Fibroblast of lung (primary cell): ENCODE measurements at regions not wholly inside any gene's neighbourhood (a gene's known extent, or its start where the extent isn't known, plus 50 kb on each side); places are given as distances from the start of the nearest gene placed in this dataset.

Experiments
- DNase-seq, 2 donors: peaks; one replicate each; pipeline versions ENCODE4 v3.0.0 to v3.0.0-alpha.2; 2010; ENCODE audit warnings: low read depth in 2 of 2
- H2AFZ ChIP-seq: 2 replicates; pipeline ENCODE4 v1.5.1; 2012; ENCODE audit warnings: low read length, control low read depth, inconsistent platforms
- H3K27ac ChIP-seq: 2 replicates; pipeline ENCODE4 v1.5.1; 2011; ENCODE audit warnings: low read length, control low read depth; ENCODE audit not compliant: insufficient read depth
- H3K27me3 ChIP-seq: 2 replicates; pipeline ENCODE4 v1.5.1; 2011; ENCODE audit warnings: mild to moderate bottlenecking, low read length; ENCODE audit not compliant: control insufficient read depth, insufficient read depth
- H3K36me3 ChIP-seq: 2 replicates; pipeline ENCODE4 v1.5.1; 2011; ENCODE audit warnings: low read length; ENCODE audit not compliant: control insufficient read depth, insufficient read depth
- H3K4me1 ChIP-seq: 2 replicates; pipeline ENCODE4 v1.5.1; 2011; ENCODE audit warnings: low read length; ENCODE audit not compliant: control insufficient read depth, insufficient read depth; ENCODE audit errors: extremely low read depth
- H3K4me2 ChIP-seq: 2 replicates; pipeline ENCODE4 v1.5.1; 2011; ENCODE audit warnings: low read length, control low read depth; ENCODE audit not compliant: insufficient read depth; ENCODE audit errors: extremely low read depth
- H3K4me3 ChIP-seq, 4 experiments: fragments of 200-600 bp in 1 of 4; sonication (generic) in 1 of 4; replicated peaks in 1 of 4; 2 replicates each; pipeline ENCODE4 v1.5.1; 2011 to 2016; ENCODE audit warnings: low read length in 4 of 4, low read depth in 3 of 4, mild to moderate bottlenecking in 3 of 4, control low read depth in 2 of 4, inconsistent platforms in 1 of 4, mixed read lengths in 1 of 4; ENCODE audit not compliant: insufficient read depth in 1 of 4; ENCODE audit errors: control extremely low read depth in 1 of 4
- H3K79me2 ChIP-seq: 2 replicates; pipeline ENCODE4 v1.5.1; 2012; ENCODE audit warnings: mild to moderate bottlenecking, low read length, inconsistent platforms; ENCODE audit not compliant: control insufficient read depth, insufficient read depth
- H3K9ac ChIP-seq: 2 replicates; pipeline ENCODE4 v1.5.1; 2011; ENCODE audit warnings: mild to moderate bottlenecking, low read length, control low read depth; ENCODE audit not compliant: insufficient read depth
- H3K9me3 ChIP-seq: 2 replicates; pipeline ENCODE4 v1.5.1; 2012; ENCODE audit warnings: low read depth, low read length; ENCODE audit not compliant: control insufficient read depth, insufficient read depth
- H4K20me1 ChIP-seq: 2 replicates; pipeline ENCODE4 v1.5.1; 2011; ENCODE audit warnings: low read length; ENCODE audit not compliant: control insufficient read depth, insufficient read depth; ENCODE audit errors: extremely low read depth
- EZH2 ChIP-seq: IDR thresholded peaks from 2 replicates; pipeline ENCODE4 v1.5.1; 2012; ENCODE audit warnings: low read length, control low read depth, mild to moderate bottlenecking; ENCODE audit errors: missing control alignments
- TF ChIP-seq, protein P1 (sequence below), 2 donors: IDR thresholded peaks in 1 of 2; conservative IDR thresholded peaks in 1 of 2; 1 replicate in 1 of 2; 2 replicates in 1 of 2; pipeline ENCODE4 v1.5.1; 2011 to 2012; ENCODE audit warnings: low read length in 2 of 2, control low read depth in 1 of 2, inconsistent platforms in 1 of 2, low read depth in 1 of 2, mild to moderate bottlenecking in 1 of 2

DNA sequence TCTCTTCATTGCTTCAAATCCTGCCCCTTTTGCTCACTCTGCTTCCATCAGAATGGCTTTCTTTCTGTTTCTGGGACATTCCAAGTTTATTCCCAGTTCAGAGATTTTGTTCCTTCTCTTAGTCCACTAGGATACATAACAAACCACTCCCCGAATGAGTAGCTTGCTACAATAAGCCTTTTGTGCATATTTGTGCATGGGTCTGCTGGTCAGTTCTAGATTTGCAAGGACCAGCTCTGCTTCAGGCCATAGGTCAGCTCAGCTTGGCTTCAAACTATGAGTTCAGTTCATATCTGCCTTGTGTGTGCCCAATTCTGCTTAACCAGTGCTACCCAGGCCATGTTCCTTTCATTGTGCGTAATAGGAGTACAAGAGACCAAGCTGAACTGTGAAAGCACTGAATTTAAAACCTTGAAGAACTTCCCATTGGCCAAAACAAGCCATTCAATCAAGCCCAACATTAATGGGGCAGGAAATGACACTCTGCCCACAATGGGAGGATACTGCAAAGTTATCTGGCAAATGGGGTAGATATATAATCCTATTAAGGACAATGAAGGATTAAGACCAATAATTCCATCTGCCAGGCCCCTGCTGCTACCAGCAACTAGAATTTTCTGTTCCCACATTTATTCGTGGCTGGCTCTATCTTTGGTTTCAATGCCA lies 328.8 kb downstream of the PRELID2 start:
- Histone ChIP-seq H3K36me3 (no peaks in the 10 kb centered on the region), H3K27ac (no peak overlapping the region), H3K4me3 (no peak overlapping the region), H3K9ac (no peak overlapping the region), H3K79me2 (no peaks in the 10 kb centered on the region), H3K4me2 (no peak overlapping the region), H3K9me3 (no peaks in the 10 kb centered on the region), H4K20me1 (no peaks in the 10 kb centered on the region), H3K27me3 (no peaks in the 10 kb centered on the region), H2AFZ (no peak overlapping the region), H3K4me1 (peaks cover 10% of the 10 kb centered on the region)
- DNase-seq = no peak
- no peak for TF ChIP-seq EZH2
- TF ChIP-seq, protein P1, sequence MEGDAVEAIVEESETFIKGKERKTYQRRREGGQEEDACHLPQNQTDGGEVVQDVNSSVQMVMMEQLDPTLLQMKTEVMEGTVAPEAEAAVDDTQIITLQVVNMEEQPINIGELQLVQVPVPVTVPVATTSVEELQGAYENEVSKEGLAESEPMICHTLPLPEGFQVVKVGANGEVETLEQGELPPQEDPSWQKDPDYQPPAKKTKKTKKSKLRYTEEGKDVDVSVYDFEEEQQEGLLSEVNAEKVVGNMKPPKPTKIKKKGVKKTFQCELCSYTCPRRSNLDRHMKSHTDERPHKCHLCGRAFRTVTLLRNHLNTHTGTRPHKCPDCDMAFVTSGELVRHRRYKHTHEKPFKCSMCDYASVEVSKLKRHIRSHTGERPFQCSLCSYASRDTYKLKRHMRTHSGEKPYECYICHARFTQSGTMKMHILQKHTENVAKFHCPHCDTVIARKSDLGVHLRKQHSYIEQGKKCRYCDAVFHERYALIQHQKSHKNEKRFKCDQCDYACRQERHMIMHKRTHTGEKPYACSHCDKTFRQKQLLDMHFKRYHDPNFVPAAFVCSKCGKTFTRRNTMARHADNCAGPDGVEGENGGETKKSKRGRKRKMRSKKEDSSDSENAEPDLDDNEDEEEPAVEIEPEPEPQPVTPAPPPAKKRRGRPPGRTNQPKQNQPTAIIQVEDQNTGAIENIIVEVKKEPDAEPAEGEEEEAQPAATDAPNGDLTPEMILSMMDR (conservative IDR thresholded peaks at IDR 0.05 in 1 of 2, IDR thresholded peaks at IDR 0.05 in 1 of 2; ENCODE audit: low read depth in 1 of 2, low read length in 2 of 2) = no peak

DNA sequence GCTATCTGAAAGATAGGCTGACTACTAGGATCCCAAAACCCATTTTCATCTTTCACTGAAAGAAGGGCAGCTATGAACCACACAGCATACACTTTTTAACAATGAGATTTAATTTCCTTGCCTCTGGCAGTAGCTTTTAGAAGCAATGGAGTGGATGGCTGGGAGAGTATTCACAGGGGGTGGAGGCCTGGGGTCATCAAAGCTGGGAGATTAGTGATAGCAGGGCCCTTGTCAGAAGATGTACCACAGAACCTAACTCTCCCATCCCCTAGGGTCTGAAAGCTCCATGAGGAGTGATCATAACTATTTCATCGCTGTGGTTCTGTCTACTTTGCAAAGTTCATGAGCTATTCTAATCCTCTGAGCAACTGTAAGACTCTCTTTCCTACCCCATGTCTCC lies 332.2 kb downstream of the PRELID2 start:
- Histone ChIP-seq H3K9me3 (no peaks in the 10 kb centered on the region), H3K4me1 (no peaks in the 10 kb centered on the region), H3K4me2 (no peak overlapping the region), H3K4me3 (no peak overlapping the region), H3K36me3 (no peaks in the 10 kb centered on the region), H3K79me2 (no peaks in the 10 kb centered on the region), H3K9ac (no peak overlapping the region), H3K27ac (no peak overlapping the region), H3K27me3 (no peaks in the 10 kb centered on the region), H2AFZ (no peak overlapping the region), H4K20me1 (no peaks in the 10 kb centered on the region)
- no peak for TF ChIP-seq EZH2
- TF ChIP-seq, protein P1 (conservative IDR thresholded peaks at IDR 0.05 in 1 of 2, IDR thresholded peaks at IDR 0.05 in 1 of 2; ENCODE audit: low read depth in 1 of 2, low read length in 2 of 2) = no peak
- no peak for DNase-seq

DNA sequence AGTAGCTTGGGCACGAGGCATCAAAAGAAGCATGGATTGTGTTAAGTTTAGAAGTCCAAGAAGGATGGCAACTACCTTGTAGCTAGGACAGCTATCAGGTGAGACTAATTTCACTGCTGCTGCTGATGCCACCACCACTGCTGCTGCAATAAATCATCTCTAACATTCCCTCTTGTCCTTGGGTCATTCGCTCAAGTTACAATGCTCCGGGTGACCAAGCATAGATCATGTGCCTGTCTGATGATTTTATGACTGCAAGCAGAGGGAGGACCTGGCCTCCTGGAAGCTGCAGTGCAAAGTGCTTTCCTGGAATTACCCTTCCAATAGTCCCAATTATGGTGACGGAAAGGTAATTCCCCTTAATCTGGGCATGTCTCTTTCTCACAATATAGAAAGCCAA lies 334.4 kb downstream of the PRELID2 start:
- TF ChIP-seq EZH2 = no peak
- TF ChIP-seq, protein P1 (conservative IDR thresholded peaks at IDR 0.05 in 1 of 2, IDR thresholded peaks at IDR 0.05 in 1 of 2; ENCODE audit: low read depth in 1 of 2, low read length in 2 of 2) = no peak
- H3K4me2 ChIP-seq = no peak overlapping the region

More for the DNA sequence above, 334.4 kb downstream of the PRELID2 start:
- Histone ChIP-seq H3K27me3 (no peaks in the 10 kb centered on the region), H3K79me2 (no peaks in the 10 kb centered on the region), H4K20me1 (no peaks in the 10 kb centered on the region), H3K4me1 (no peaks in the 10 kb centered on the region), H3K4me3 (no peak overlapping the region), H3K27ac (no peak overlapping the region), H3K9me3 (no peaks in the 10 kb centered on the region), H2AFZ (no peak overlapping the region), H3K9ac (no peak overlapping the region), H3K36me3 (no peaks in the 10 kb centered on the region)
- no peak for DNase-seq
